Keratinocyte (primary cell): ENCODE measurements at regions not wholly inside any gene's neighbourhood (a gene's known extent, or its start where the extent isn't known, plus 50 kb on each side); places are given as distances from the start of the nearest gene placed in this dataset.

Experiments used
- DNase-seq: peaks from one replicate; pipeline ENCODE4 v3.0.0-alpha.2; 2011; ENCODE audit warnings: low read depth, missing footprints, low spot score
- FAIRE-seq: peaks from 2 replicates; lab custom pipeline; 2011; peaks lifted over from hg19 to GRCh38; lab: Jason Lieb, UNC
- H2AFZ ChIP-seq: 2 replicates; pipeline ENCODE4 v1.6.0; 2012; ENCODE audit warnings: low read length, control low read depth, inconsistent platforms; ENCODE audit not compliant: control insufficient read depth
- H3K27ac ChIP-seq: 2 replicates; pipeline ENCODE4 v1.5.1; 2011; ENCODE audit warnings: low read length; ENCODE audit not compliant: control insufficient read depth, insufficient read depth
- H3K27me3 ChIP-seq: 3 replicates; pipeline ENCODE4 v1.6.0; 2011; ENCODE audit warnings: low read length; ENCODE audit not compliant: control insufficient read depth, insufficient read depth; ENCODE audit errors: extremely low read depth
- H3K36me3 ChIP-seq, 2 experiments: 2 replicates in 1 of 2; 3 replicates in 1 of 2; pipeline ENCODE4 v1.5.1; 2011; ENCODE audit warnings: low read length in 2 of 2, mild to moderate bottlenecking in 1 of 2; ENCODE audit not compliant: control insufficient read depth in 2 of 2, insufficient read depth in 2 of 2; ENCODE audit errors: extremely low read depth in 1 of 2
- H3K4me1 ChIP-seq: 3 replicates; pipeline ENCODE4 v1.5.1; 2011; ENCODE audit warnings: low read length; ENCODE audit not compliant: control insufficient read depth, insufficient read depth; ENCODE audit errors: extremely low read depth
- H3K4me2 ChIP-seq: 3 replicates; pipeline ENCODE4 v1.6.0; 2011; ENCODE audit warnings: low read depth, low read length; ENCODE audit not compliant: control insufficient read depth, insufficient read depth; ENCODE audit errors: extremely low read depth
- H3K4me3 ChIP-seq, 3 experiments: fragments of 200-600 bp in 1 of 3; sonication (generic) in 1 of 3; 2 replicates in 2 of 3; 3 replicates in 1 of 3; pipeline ENCODE4 v1.5.1; 2011 to 2016; ENCODE audit warnings: low read length in 3 of 3, mild to moderate bottlenecking in 3 of 3, control low read depth in 2 of 3, inconsistent platforms in 1 of 3, low read depth in 1 of 3, mixed read lengths in 1 of 3, mixed run types in 1 of 3, moderate library complexity in 1 of 3; ENCODE audit not compliant: control insufficient read depth in 2 of 3, insufficient read depth in 2 of 3; ENCODE audit errors: extremely low read depth in 1 of 3
- H3K79me2 ChIP-seq: 2 replicates; pipeline ENCODE4 v1.6.0; 2012; ENCODE audit warnings: low read length; ENCODE audit not compliant: control insufficient read depth, insufficient read depth
- H3K9ac ChIP-seq: 3 replicates; pipeline ENCODE4 v1.6.0; 2011; ENCODE audit warnings: low read length; ENCODE audit not compliant: control insufficient read depth, insufficient read depth; ENCODE audit errors: extremely low read depth
- H3K9me1 ChIP-seq: 3 replicates; pipeline ENCODE4 v1.6.0; 2011; ENCODE audit warnings: low read length; ENCODE audit not compliant: control insufficient read depth, insufficient read depth; ENCODE audit errors: extremely low read depth
- H3K9me3 ChIP-seq: 2 replicates; pipeline ENCODE4 v1.5.1; 2012; ENCODE audit warnings: low read depth, low read length; ENCODE audit not compliant: control insufficient read depth
- H4K20me1 ChIP-seq: 3 replicates; pipeline ENCODE4 v1.6.0; 2011; ENCODE audit warnings: low read length; ENCODE audit not compliant: control insufficient read depth, insufficient read depth; ENCODE audit errors: extremely low read depth
- EZH2 ChIP-seq: IDR thresholded peaks from one replicate; pipeline ENCODE4 v1.6.1; 2012; ENCODE audit warnings: inconsistent platforms, mild to moderate bottlenecking, low read length, moderate library complexity
- dilution Hi-C: fragments of 300-500 bp; cut with MboI; formaldehyde crosslinking; loops from one replicate; pipeline ENCODE4 v1.7.0; 2020; ENCODE audit warnings: low sequenced_read_pairs; ENCODE audit not compliant: extremely low pct_ligation_motif_present
- TF ChIP-seq, protein P1 (sequence below), 3 experiments: IDR thresholded peaks in 1 of 3; conservative IDR thresholded peaks in 1 of 3; optimal IDR thresholded peaks in 1 of 3; 2 replicates in 2 of 3; 3 replicates in 1 of 3; pipeline versions ENCODE3 to v1.5.1; 2011; ENCODE audit warnings: low read length in 3 of 3, mild to moderate bottlenecking in 3 of 3, moderate library complexity in 2 of 3, control low read depth in 1 of 3, inconsistent platforms in 1 of 3; ENCODE audit not compliant: insufficient read depth in 2 of 3; ENCODE audit errors: extremely low read depth in 1 of 3

DNA sequence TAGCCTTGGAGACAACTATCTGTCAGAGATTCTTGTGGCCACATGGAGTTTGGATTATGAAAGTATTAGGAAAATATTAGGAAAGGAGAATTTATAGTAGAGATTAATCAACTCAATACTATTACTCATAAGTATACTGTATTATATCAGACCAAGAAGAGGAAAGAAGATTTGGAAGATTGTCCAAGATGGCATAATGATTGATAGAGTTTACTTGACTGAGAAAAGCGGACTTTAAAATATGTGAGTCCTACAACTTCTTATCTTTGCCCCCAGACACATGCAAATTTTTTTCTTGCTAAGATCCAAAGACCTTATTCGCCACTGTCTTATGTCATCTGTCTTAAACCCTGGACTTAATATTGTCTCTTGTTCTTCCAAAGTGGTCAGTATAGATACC, 54.8 kb upstream of the SHISA3 start:
- Histone ChIP-seq H3K4me2 (no peak overlapping the region), H3K27ac (no peak overlapping the region), H4K20me1 (no peaks in the 10 kb centered on the region), H3K4me3 (no peak overlapping the region), H3K27me3 (no peaks in the 10 kb centered on the region), H2AFZ (no peak overlapping the region), H3K36me3 (no peaks in the 10 kb centered on the region), H3K9me1 (no peaks in the 10 kb centered on the region), H3K79me2 (no peaks in the 10 kb centered on the region), H3K4me1 (no peaks in the 10 kb centered on the region), H3K9me3 (no peaks in the 10 kb centered on the region), H3K9ac (no peak overlapping the region)
- dilution Hi-C loops, result no loop called here
- no peak for TF ChIP-seq EZH2
- TF ChIP-seq, protein P1, sequence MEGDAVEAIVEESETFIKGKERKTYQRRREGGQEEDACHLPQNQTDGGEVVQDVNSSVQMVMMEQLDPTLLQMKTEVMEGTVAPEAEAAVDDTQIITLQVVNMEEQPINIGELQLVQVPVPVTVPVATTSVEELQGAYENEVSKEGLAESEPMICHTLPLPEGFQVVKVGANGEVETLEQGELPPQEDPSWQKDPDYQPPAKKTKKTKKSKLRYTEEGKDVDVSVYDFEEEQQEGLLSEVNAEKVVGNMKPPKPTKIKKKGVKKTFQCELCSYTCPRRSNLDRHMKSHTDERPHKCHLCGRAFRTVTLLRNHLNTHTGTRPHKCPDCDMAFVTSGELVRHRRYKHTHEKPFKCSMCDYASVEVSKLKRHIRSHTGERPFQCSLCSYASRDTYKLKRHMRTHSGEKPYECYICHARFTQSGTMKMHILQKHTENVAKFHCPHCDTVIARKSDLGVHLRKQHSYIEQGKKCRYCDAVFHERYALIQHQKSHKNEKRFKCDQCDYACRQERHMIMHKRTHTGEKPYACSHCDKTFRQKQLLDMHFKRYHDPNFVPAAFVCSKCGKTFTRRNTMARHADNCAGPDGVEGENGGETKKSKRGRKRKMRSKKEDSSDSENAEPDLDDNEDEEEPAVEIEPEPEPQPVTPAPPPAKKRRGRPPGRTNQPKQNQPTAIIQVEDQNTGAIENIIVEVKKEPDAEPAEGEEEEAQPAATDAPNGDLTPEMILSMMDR (optimal IDR thresholded peaks at IDR 0.05 in 1 of 3, IDR thresholded peaks at IDR 0.05 in 1 of 3, conservative IDR thresholded peaks at IDR 0.05 in 1 of 3; ENCODE audit: extremely low read depth in 1 of 3, insufficient read depth in 2 of 3, low read length in 3 of 3), result no peak
- FAIRE-seq (no peak), DNase-seq (no peak)

- no peaks in the 10 kb centered on the region for H3K9me1 ChIP-seq
- no peak overlapping the region for H3K9ac ChIP-seq
- no peaks in the 10 kb centered on the region for H3K27me3 ChIP-seq
- H4K20me1 ChIP-seq, result no peaks in the 10 kb centered on the region
- no peak overlapping the region for H2AFZ ChIP-seq
- dilution Hi-C loops, result no loop called here
- H3K4me2 ChIP-seq, result no peak overlapping the region
- TF ChIP-seq, protein P1 (optimal IDR thresholded peaks at IDR 0.05 in 1 of 3, IDR thresholded peaks at IDR 0.05 in 1 of 3, conservative IDR thresholded peaks at IDR 0.05 in 1 of 3; ENCODE audit: extremely low read depth in 1 of 3, insufficient read depth in 2 of 3, low read length in 3 of 3), result no peak
- no peak for TF ChIP-seq EZH2
- no peaks in the 10 kb centered on the region for H3K36me3 ChIP-seq
- no peaks in the 10 kb centered on the region for H3K79me2 ChIP-seq
- DNase-seq (no peak), FAIRE-seq (no peak)
- H3K27ac ChIP-seq, result no peak overlapping the region
- no peaks in the 10 kb centered on the region for H3K9me3 ChIP-seq
- no peaks in the 10 kb centered on the region for H3K4me1 ChIP-seq
- H3K4me3 ChIP-seq, result no peak overlapping the region
Observed at GRCh38 chr4:42344309-42344708, 53.0 kb upstream of the SHISA3 start.
